ENCODE measurements at regions not wholly inside any gene's neighbourhood (a gene's known extent, or its start where the extent isn't known, plus 50 kb on each side); places are given as distances from the start of the nearest gene placed in this dataset.

DNA sequence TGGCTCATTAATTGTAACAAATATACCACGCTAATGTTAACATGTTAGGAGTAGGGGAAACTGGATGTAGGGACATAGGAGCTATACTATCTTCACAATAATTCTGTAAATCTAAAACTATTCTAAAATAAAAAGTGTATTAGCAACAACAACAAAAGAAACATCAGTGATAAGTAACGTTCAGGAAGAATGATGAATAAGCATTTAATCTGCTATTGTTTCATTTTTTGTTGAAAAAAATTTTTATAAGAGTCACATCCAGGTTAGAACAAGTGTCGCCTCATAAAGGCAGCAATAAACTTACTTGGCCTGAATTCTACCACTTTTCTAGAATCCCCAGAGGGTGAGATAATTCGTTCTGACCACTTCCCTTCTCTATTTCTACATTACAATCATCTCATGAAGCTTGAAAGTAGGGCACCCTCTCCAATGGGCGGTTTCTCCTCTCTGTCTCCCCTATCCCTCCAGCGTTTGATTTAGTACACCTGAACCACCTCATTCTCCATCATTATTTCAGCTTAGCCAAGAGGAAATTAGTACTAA, 253.1 kb upstream of the IPO5 start:
- TF ChIP-seq CTCF (IDR thresholded peaks at IDR 0.05; ENCODE audit: poor library complexity) (no peak), EZH2phosphoT487 (IDR thresholded peaks at IDR 0.05; ENCODE audit: low read depth, severe bottlenecking, unreplicated experiment) (no peak)

Data from hepatocyte (in vitro differentiated cells).